ENCODE measurements at regions not wholly inside any gene's neighbourhood (a gene's known extent, or its start where the extent isn't known, plus 50 kb on each side); places are given as distances from the start of the nearest gene placed in this dataset.

- TF ChIP-seq POLR2A (IDR thresholded peaks at IDR 0.05), result no peak
- TF ChIP-seq CTCF (IDR thresholded peaks at IDR 0.05), result no peak
These were observed 214.6 kb downstream of the ATXN7L3B start for GRCh38 chr12:74752215-74752614.

All from thyroid gland (tissue), 4 donors.